Endothelial cell of umbilical vein (primary cell): ENCODE measurements at regions not wholly inside any gene's neighbourhood (a gene's known extent, or its start where the extent isn't known, plus 50 kb on each side); places are given as distances from the start of the nearest gene placed in this dataset.
A peak's percentile ranks its signal among the peaks of the same experiment; 100 is the strongest.

Experiments used
- BruUV-seq: library from RNA; stranded (reverse); fragments of 400-500 nt; replicated peaks from 2 replicates; lab custom pipeline; 2021; lab: Mats Ljungman, UMichigan
- CTCF ChIA-PET: fragments of 300-600, 350-600 bp; sonication (Branson Sonifier 250); formaldehyde crosslinking; loops from one replicate; lab custom pipeline; 2021; ENCODE audit warnings: antibody characterized with exemption, inconsistent platforms; lab: Charles Lee
- POLR2A ChIA-PET: fragments of 300-600, 350-600 bp; sonication (Branson Sonifier 250); formaldehyde crosslinking; loops from one replicate; lab custom pipeline; 2021; ENCODE audit warnings: antibody characterized with exemption, inconsistent platforms; lab: Charles Lee
- DNase-seq: peaks from one replicate; pipeline ENCODE4 v3.0.0-alpha.2; 2011; ENCODE audit warnings: low read depth, low spot score
- FAIRE-seq: peaks from 2 replicates; lab custom pipeline; 2011; peaks lifted over from hg19 to GRCh38; lab: Jason Lieb, UNC
- H2AFZ ChIP-seq: 2 replicates; pipeline ENCODE4 v1.6.0; 2012; ENCODE audit warnings: low read depth, low read length, control low read depth, inconsistent platforms
- H3K27ac ChIP-seq: 2 replicates; pipeline ENCODE4 v1.5.1; 2011; ENCODE audit warnings: low read depth, mild to moderate bottlenecking, control low read depth, low read length, moderate library complexity; ENCODE audit not compliant: insufficient read depth
- H3K27me3 ChIP-seq, 2 experiments: 2 replicates each; pipeline versions ENCODE4 v1.6.0 to v1.6.1; 2011; ENCODE audit warnings: low read length in 2 of 2, mixed read lengths in 1 of 2; ENCODE audit not compliant: control insufficient read depth in 2 of 2, insufficient read depth in 2 of 2
- H3K36me3 ChIP-seq, 2 experiments: 2 replicates in 1 of 2; 3 replicates in 1 of 2; pipeline ENCODE4 v1.5.1; 2011; ENCODE audit warnings: low read length in 2 of 2, mild to moderate bottlenecking in 1 of 2, moderate library complexity in 1 of 2; ENCODE audit not compliant: control insufficient read depth in 2 of 2, insufficient read depth in 2 of 2; ENCODE audit errors: extremely low read depth in 1 of 2
- H3K4me1 ChIP-seq: 3 replicates; pipeline ENCODE4 v1.5.1; 2011; ENCODE audit warnings: mild to moderate bottlenecking, low read length; ENCODE audit not compliant: control insufficient read depth, insufficient read depth; ENCODE audit errors: extremely low read depth
- H3K4me2 ChIP-seq: 2 replicates; pipeline ENCODE4 v1.6.1; 2011; ENCODE audit warnings: low read length, control low read depth, mixed read lengths; ENCODE audit not compliant: insufficient read depth
- H3K4me3 ChIP-seq, 3 experiments: fragments of 200-600 bp in 1 of 3; sonication (generic), shearing (Covaris generic) in 1 of 3; replicated peaks in 1 of 3; 2 replicates each; pipeline ENCODE4 v1.5.1; 2011 to 2016; ENCODE audit warnings: control low read depth in 3 of 3, low read length in 3 of 3, mild to moderate bottlenecking in 2 of 3, inconsistent platforms in 1 of 3, low read depth in 1 of 3, moderate library complexity in 1 of 3; ENCODE audit not compliant: insufficient read depth in 1 of 3
- H3K79me2 ChIP-seq: 2 replicates; pipeline ENCODE4 v1.6.0; 2012; ENCODE audit warnings: low read length, inconsistent platforms; ENCODE audit not compliant: control insufficient read depth, insufficient read depth
- H3K9ac ChIP-seq: replicated peaks from 2 replicates; pipeline ENCODE3; 2011; ENCODE audit warnings: low read length, control low read depth; ENCODE audit not compliant: insufficient read depth; ENCODE audit errors: extremely low read depth
- H3K9me1 ChIP-seq: replicated peaks from 3 replicates; pipeline ENCODE4 v1.6.0; 2011; ENCODE audit warnings: mild to moderate bottlenecking, low read length; ENCODE audit not compliant: control insufficient read depth, insufficient read depth; ENCODE audit errors: extremely low read depth
- H3K9me3 ChIP-seq: replicated peaks from 2 replicates; pipeline ENCODE4 v1.5.1; 2012; ENCODE audit warnings: low read length, inconsistent platforms; ENCODE audit not compliant: control insufficient read depth, insufficient read depth
- H4K20me1 ChIP-seq: replicated peaks from 2 replicates; pipeline ENCODE3; 2011; ENCODE audit warnings: mild to moderate bottlenecking, low read length; ENCODE audit not compliant: control insufficient read depth, insufficient read depth; ENCODE audit errors: extremely low read depth
- CTCF ChIP-seq, 2 donors: IDR thresholded peaks; 1 replicate in 1 of 2; 2 replicates in 1 of 2; pipeline ENCODE4 v1.5.1; 2011; ENCODE audit warnings: low read length in 2 of 2, mild to moderate bottlenecking in 2 of 2, moderate library complexity in 2 of 2, control low read depth in 1 of 2, inconsistent platforms in 1 of 2, low read depth in 1 of 2; ENCODE audit not compliant: insufficient read depth in 1 of 2; ENCODE audit errors: extremely low read depth in 1 of 2
- EZH2 ChIP-seq: IDR thresholded peaks from 2 replicates; pipeline ENCODE4 v1.6.1; 2012; ENCODE audit warnings: borderline replicate concordance, low read depth, mild to moderate bottlenecking, moderate library complexity, low read length, inconsistent platforms; ENCODE audit not compliant: severe bottlenecking
- FOS ChIP-seq: IDR thresholded peaks from 2 replicates; pipeline ENCODE4 v1.6.1; 2011; ENCODE audit warnings: mild to moderate bottlenecking, low read length, moderate library complexity, borderline replicate concordance; ENCODE audit not compliant: insufficient read depth
- GATA2 ChIP-seq: IDR thresholded peaks from 2 replicates; pipeline ENCODE4 v1.7.0; 2011; ENCODE audit warnings: low read depth, mild to moderate bottlenecking, moderate library complexity, mixed read lengths, low read length; ENCODE audit not compliant: insufficient read length, insufficient read depth
- JUN ChIP-seq: IDR thresholded peaks from 2 replicates; pipeline ENCODE4 v1.6.1; 2011; ENCODE audit warnings: borderline replicate concordance, low read depth; ENCODE audit not compliant: insufficient read length, insufficient read depth
- MYC ChIP-seq: IDR thresholded peaks from one replicate; pipeline ENCODE4 v1.6.1; 2011; ENCODE audit warnings: mild to moderate bottlenecking, low read depth, low read length
- POLR2A ChIP-seq: IDR thresholded peaks from 2 replicates; pipeline ENCODE4 v1.6.1; 2012; ENCODE audit warnings: low read depth, mild to moderate bottlenecking, control low read depth, low read length
- POLR2AphosphoS5 ChIP-seq: IDR thresholded peaks from 2 replicates; pipeline ENCODE4 v1.6.1; 2012; ENCODE audit warnings: low read depth, mild to moderate bottlenecking, control low read depth, low read length, moderate library complexity; ENCODE audit not compliant: insufficient read depth
- dilution Hi-C: fragments of 300-500 bp; cut with MboI; formaldehyde crosslinking; loops from one replicate; pipeline ENCODE4 v1.15.0; 2019; ENCODE audit warnings: low sequenced_read_pairs; ENCODE audit not compliant: extremely low pct_ligation_motif_present
- intact Hi-C: fragments of 100-400 bp; cut with micrococcal nuclease; formaldehyde crosslinking; loops from one replicate; pipeline ENCODE4 v1.10.0; 2022
- TF ChIP-seq, protein P1 (sequence below): IDR thresholded peaks from 2 replicates; pipeline ENCODE4 v1.6.1; 2011; ENCODE audit not compliant: insufficient read depth, insufficient read length

DNA sequence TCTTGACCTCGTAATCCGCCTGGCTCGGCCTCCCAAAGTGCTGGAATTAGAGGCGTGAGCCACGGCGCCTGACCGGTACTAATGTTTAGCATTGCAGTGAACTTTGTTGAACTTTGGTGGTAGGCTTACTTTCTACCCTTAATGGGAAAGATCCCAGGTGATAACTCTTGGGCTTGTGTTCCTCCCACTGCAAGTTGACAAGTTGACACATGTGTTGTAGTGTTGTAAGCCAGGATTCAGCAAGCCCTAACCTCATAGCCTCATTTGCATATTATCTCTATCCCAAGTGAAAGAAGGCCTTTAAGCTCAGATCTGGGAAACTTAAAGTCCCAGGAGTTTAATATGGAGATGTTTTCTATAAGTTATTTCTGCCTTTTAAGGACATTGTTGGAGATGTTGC lies 80.0 kb upstream of the CLCN4 start:
- peaks cover 25% of the 10 kb centered on the region for H3K79me2 ChIP-seq
- ChIA-PET CTCF (interaction anchor here (0.8 to 1.6 kb wide), 2 partner anchors 17 to 43 kb away, joined by 3 read pairs; no protein-coding TSS in a partner anchor), POLR2A (no interaction called here)
- DNase-seq: no peak
- H3K4me3 ChIP-seq: no peak overlapping the region
- no peak for TF ChIP-seq FOS
- no peak for TF ChIP-seq CTCF (IDR thresholded peaks at IDR 0.05; ENCODE audit: extremely low read depth in 1 of 2, insufficient read depth in 1 of 2, low read depth in 1 of 2, low read length in 2 of 2)
- TF ChIP-seq POLR2A: no peak
- no peak for TF ChIP-seq JUN
- no peak overlapping the region for H3K9ac ChIP-seq
- H4K20me1 ChIP-seq: no peaks in the 10 kb centered on the region
- no peak overlapping the region for H3K27ac ChIP-seq
- H3K36me3 ChIP-seq: peaks cover 3 to 5% of the 10 kb centered on the region in 2 experiments
- H3K9me3 ChIP-seq: no peaks in the 10 kb centered on the region
- FAIRE-seq: no peak
- no peaks in the 10 kb centered on the region for H3K4me1 ChIP-seq
- intact Hi-C loops: no loop called here
- H3K4me2 ChIP-seq: no peak overlapping the region
- H3K27me3 ChIP-seq: no peaks in the 10 kb centered on the region
- dilution Hi-C loops: no loop called here
- no TSS peak for BruUV-seq
- no peaks in the 10 kb centered on the region for H3K9me1 ChIP-seq
- H2AFZ ChIP-seq: no peak overlapping the region

GRCh38 chrX:10077425-10078188 lies 79.2 kb upstream of the CLCN4 start:
- intact Hi-C loops (no loop called here), dilution Hi-C loops (no loop called here)
- Histone ChIP-seq H3K36me3 (peaks cover 3 to 5% of the 10 kb centered on the region in 2 experiments), H2AFZ (no peak overlapping the region), H3K79me2 (peaks cover 26% of the 10 kb centered on the region), H3K27ac (no peak overlapping the region), H4K20me1 (no peaks in the 10 kb centered on the region), H3K4me3 (no peak overlapping the region), H3K9me3 (no peaks in the 10 kb centered on the region), H3K4me2 (no peak overlapping the region), H3K27me3 (no peaks in the 10 kb centered on the region), H3K9ac (no peak overlapping the region), H3K9me1 (no peaks in the 10 kb centered on the region), H3K4me1 (peaks cover 6% of the 10 kb centered on the region)
- DNase-seq (no peak), FAIRE-seq (peak; percentile 12)
- ChIA-PET CTCF (no interaction called here), POLR2A (no interaction called here)
- TF ChIP-seq EZH2 (no peak), CTCF (IDR thresholded peaks at IDR 0.05; ENCODE audit: extremely low read depth in 1 of 2, insufficient read depth in 1 of 2, low read depth in 1 of 2, low read length in 2 of 2) (no peak), GATA2 (no peak), MYC (no peak), JUN (no peak), POLR2A (no peak), FOS (no peak), POLR2AphosphoS5 (no peak)
- TF ChIP-seq, protein P1, sequence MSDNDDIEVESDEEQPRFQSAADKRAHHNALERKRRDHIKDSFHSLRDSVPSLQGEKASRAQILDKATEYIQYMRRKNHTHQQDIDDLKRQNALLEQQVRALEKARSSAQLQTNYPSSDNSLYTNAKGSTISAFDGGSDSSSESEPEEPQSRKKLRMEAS: no peak
- no TSS peak for BruUV-seq
